GM12801 (cell line): ENCODE measurements at regions not wholly inside any gene's neighbourhood (a gene's known extent, or its start where the extent isn't known, plus 50 kb on each side); places are given as distances from the start of the nearest gene placed in this dataset.

Experiments
- CTCF ChIP-seq: IDR thresholded peaks from one replicate; pipeline ENCODE4 v1.5.1; 2011; ENCODE audit warnings: control low read depth; ENCODE audit not compliant: insufficient read length; ENCODE audit errors: extremely low read depth

GRCh38 chr7:142337054-142338001 is 79.5 kb upstream of the PRSS58 start:
- TF ChIP-seq CTCF, result no peak

GRCh38 chr7:142334806-142335205 is 76.9 kb upstream of the PRSS58 start:
- no peak for TF ChIP-seq CTCF

GRCh38 chr7:142334236-142334635 is 76.4 kb upstream of the PRSS58 start:
- no peak for TF ChIP-seq CTCF

GRCh38 chr7:142332421-142332820 is 74.6 kb upstream of the PRSS58 start:
- TF ChIP-seq CTCF, result no peak

GRCh38 chr7:142331941-142332340 is 74.1 kb upstream of the PRSS58 start:
- TF ChIP-seq CTCF, result no peak

GRCh38 chr7:142329062-142329790 is 71.4 kb upstream of the PRSS58 start:
- no peak for TF ChIP-seq CTCF

GRCh38 chr7:142328551-142328950 is 70.7 kb upstream of the PRSS58 start:
- no peak for TF ChIP-seq CTCF
